ENCODE measurements at regions not wholly inside any gene's neighbourhood (a gene's known extent, or its start where the extent isn't known, plus 50 kb on each side); places are given as distances from the start of the nearest gene placed in this dataset.

DNA sequence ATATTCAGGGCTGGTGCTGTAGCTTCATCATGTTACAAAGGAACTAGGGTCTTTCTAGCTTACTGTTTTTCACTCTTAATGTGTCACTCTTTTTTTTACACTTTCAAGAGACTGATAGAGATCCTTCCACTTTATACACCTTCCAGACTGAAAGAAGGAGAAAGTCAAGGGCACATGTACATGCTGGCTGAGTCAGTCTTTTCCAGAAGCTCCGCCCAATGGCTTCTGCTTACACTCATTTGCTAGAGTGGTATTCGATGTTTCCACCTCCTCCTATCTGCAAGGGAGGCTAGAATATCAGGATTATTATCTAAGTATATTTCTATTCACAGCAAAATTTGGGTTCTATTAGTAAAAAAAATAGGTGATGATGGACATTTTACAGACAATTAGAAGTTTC, 325.8 kb upstream of the OR4E1 start:
- WGBS, 2 experiments (ENCODE audit: extremely low coverage in 2 of 2, insufficient read length in 1 of 2) = no CpG with 5 or more reads among the region's 2 CpGs
- no peak overlapping the region for H3K4me3 ChIP-seq (ENCODE audit: insufficient read depth, low read depth, low read length)
- no peak for ATAC-seq (ENCODE audit: low read depth)
- no peak overlapping the region for H2BK15ac ChIP-seq (ENCODE audit: low read depth, low read length)
- no peak overlapping the region for H3K4me2 ChIP-seq (ENCODE audit: low read depth, low read length)
- in situ Hi-C loops (cut with MboI; ENCODE audit: low sequenced_read_pairs) = no loop called here
- H3K4ac ChIP-seq (ENCODE audit: low read depth, low read length) = no peak overlapping the region
- no peak overlapping the region for H2AFZ ChIP-seq (replicated peaks; ENCODE audit: low read length, poor library complexity)
- no peak overlapping the region for H3K9ac ChIP-seq (ENCODE audit: low read depth, low read length)
- no peak overlapping the region for H2BK120ac ChIP-seq (ENCODE audit: low read depth, low read length)
- no peaks in the 10 kb centered on the region for H3K9me1 ChIP-seq (ENCODE audit: insufficient read depth, low read length)
- TF ChIP-seq RCOR1 (IDR thresholded peaks at IDR 0.05; ENCODE audit: insufficient replicate concordance, low read length) (no peak), NFE2L2 (IDR thresholded peaks at IDR 0.05; ENCODE audit: low read depth, low read length) (no peak), POLR2A (IDR thresholded peaks at IDR 0.05; ENCODE audit: low read depth, low read length) (no peak)
- TF ChIP-seq, protein P1, sequence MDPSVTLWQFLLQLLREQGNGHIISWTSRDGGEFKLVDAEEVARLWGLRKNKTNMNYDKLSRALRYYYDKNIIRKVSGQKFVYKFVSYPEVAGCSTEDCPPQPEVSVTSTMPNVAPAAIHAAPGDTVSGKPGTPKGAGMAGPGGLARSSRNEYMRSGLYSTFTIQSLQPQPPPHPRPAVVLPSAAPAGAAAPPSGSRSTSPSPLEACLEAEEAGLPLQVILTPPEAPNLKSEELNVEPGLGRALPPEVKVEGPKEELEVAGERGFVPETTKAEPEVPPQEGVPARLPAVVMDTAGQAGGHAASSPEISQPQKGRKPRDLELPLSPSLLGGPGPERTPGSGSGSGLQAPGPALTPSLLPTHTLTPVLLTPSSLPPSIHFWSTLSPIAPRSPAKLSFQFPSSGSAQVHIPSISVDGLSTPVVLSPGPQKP (IDR thresholded peaks at IDR 0.05; ENCODE audit: borderline replicate concordance, low read depth, low read length) = no peak
- H3K79me1 ChIP-seq (ENCODE audit: low read depth in 1 of 2, low read length in 2 of 2) = no peaks in the 10 kb centered on the region
- H2BK20ac ChIP-seq (ENCODE audit: low read depth, low read length) = no peak overlapping the region
- dilution Hi-C loops (cut with HindIII; ENCODE audit: low sequenced_read_pairs, unreplicated experiment) = no loop called here
- no peak overlapping the region for H4K5ac ChIP-seq (ENCODE audit: low read depth, low read length)
- H2BK5ac ChIP-seq (ENCODE audit: low read depth, low read length, poor library complexity, severe bottlenecking) = no peak overlapping the region
- no peaks in the 10 kb centered on the region for H3K9me3 ChIP-seq (ENCODE audit: control insufficient read depth, insufficient read depth, low read length)
- POLR2A ChIA-PET (ENCODE audit: unreplicated experiment) = no interaction called here
- no peak overlapping the region for H3K27ac ChIP-seq (ENCODE audit: insufficient read depth, low read length)
- no peaks in the 10 kb centered on the region for H3K27me3 ChIP-seq (ENCODE audit: control insufficient read depth, insufficient read depth, low read length)
- no peaks in the 10 kb centered on the region for H4K20me1 ChIP-seq (ENCODE audit: insufficient read depth, low read length)
- H3K23ac ChIP-seq (ENCODE audit: low read depth, low read length) = no peak overlapping the region
- no peaks in the 10 kb centered on the region for H3K36me3 ChIP-seq (ENCODE audit: control insufficient read depth, insufficient read depth, low read length)
- no peaks in the 10 kb centered on the region for H3K4me1 ChIP-seq (ENCODE audit: control insufficient read depth, insufficient read depth, low read length)
- H2AK9ac ChIP-seq (replicated peaks; ENCODE audit: low read depth, low read length, poor library complexity) = no peak overlapping the region
- no peak overlapping the region for H3K18ac ChIP-seq (ENCODE audit: low read depth, low read length)
- H3K56ac ChIP-seq (ENCODE audit: extremely low read depth, insufficient read depth, low read length) = no peak overlapping the region
- no TSS peak for BruUV-seq (replicated peaks)
- H4K8ac ChIP-seq (ENCODE audit: low read depth in 2 of 2, low read length in 2 of 2) = no peak overlapping the region
- intact Hi-C loops (cut with micrococcal nuclease) = no loop called here
- no peak overlapping the region for H3K14ac ChIP-seq (replicated peaks; ENCODE audit: low read depth, low read length)
- no peak overlapping the region for H2AK5ac ChIP-seq (ENCODE audit: low read depth, low read length)
- no peak overlapping the region for H4K91ac ChIP-seq (ENCODE audit: insufficient read depth, low read depth, low read length)
- CTCF ChIA-PET = interaction anchor here (0.6 to 1.2 kb wide), 2 partner anchors 9 to 21 kb away, joined by 3 read pairs; no protein-coding TSS in a partner anchor
- DNase-seq = no peak

All from IMR-90 (cell line).